ENCODE measurements at regions not wholly inside any gene's neighbourhood (a gene's known extent, or its start where the extent isn't known, plus 50 kb on each side); places are given as distances from the start of the nearest gene placed in this dataset.

DNA sequence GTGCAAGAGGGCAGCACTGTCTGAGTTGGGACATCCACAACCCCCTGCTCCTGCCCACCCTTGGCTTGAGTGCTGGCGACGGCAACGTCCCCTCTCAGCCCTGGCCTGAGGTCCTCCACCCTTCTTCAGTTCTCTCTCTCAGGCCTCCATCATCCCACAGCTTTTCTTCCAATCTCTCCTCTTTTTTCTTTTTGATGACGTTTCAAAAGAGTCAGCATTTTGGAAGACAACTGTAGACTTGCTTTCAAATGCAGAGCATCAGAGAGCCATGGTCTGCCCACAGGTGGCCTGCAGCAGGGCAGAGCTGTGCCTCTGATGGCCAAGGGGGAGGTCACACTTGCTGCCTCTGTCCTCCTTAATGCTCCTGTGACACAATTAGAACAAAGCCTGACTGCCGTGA lies 775.4 kb downstream of the KCNJ18 start:
- peaks cover 12% of the 10 kb centered on the region for H3K27me3 Mint-ChIP-seq (ENCODE audit: low read depth)
- peaks cover 88% of the 10 kb centered on the region for H3K9me3 Mint-ChIP-seq
- no peak for DNase-seq (ENCODE audit: low spot score)
- ChIA-PET POLR2A (no interaction called here), CTCF (no interaction called here)
- H3K27ac Mint-ChIP-seq = no peak overlapping the region
- TF ChIP-seq SMAD4 (CRISPR knock-in tag; IDR thresholded peaks at IDR 0.05) (no peak), ZNF317 (CRISPR knock-in tag; IDR thresholded peaks at IDR 0.05; ENCODE audit: borderline replicate concordance, low read depth) (no peak), ZNF219 (CRISPR knock-in tag; IDR thresholded peaks at IDR 0.05; ENCODE audit: borderline replicate concordance) (no peak), FOXP1 (CRISPR knock-in tag; IDR thresholded peaks at IDR 0.05; ENCODE audit: borderline replicate concordance) (no peak), GRHL2 (CRISPR knock-in tag; IDR thresholded peaks at IDR 0.05; ENCODE audit: insufficient replicate concordance, severe bottlenecking) (no peak), GABPB1 (CRISPR knock-in tag; IDR thresholded peaks at IDR 0.05) (no peak), ESRRA (CRISPR knock-in tag; IDR thresholded peaks at IDR 0.05; ENCODE audit: borderline replicate concordance) (no peak), HMGA2 (CRISPR knock-in tag; IDR thresholded peaks at IDR 0.05) (no peak)
- TF ChIP-seq, protein P1, sequence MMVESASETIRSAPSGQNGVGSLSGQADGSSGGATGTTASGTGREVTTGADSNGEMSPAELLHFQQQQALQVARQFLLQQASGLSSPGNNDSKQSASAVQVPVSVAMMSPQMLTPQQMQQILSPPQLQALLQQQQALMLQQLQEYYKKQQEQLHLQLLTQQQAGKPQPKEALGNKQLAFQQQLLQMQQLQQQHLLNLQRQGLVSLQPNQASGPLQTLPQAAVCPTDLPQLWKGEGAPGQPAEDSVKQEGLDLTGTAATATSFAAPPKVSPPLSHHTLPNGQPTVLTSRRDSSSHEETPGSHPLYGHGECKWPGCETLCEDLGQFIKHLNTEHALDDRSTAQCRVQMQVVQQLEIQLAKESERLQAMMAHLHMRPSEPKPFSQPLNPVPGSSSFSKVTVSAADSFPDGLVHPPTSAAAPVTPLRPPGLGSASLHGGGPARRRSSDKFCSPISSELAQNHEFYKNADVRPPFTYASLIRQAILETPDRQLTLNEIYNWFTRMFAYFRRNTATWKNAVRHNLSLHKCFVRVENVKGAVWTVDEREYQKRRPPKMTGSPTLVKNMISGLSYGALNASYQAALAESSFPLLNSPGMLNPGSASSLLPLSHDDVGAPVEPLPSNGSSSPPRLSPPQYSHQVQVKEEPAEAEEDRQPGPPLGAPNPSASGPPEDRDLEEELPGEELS (CRISPR knock-in tag; IDR thresholded peaks at IDR 0.05) = no peak
- TF ChIP-seq, protein P2, sequence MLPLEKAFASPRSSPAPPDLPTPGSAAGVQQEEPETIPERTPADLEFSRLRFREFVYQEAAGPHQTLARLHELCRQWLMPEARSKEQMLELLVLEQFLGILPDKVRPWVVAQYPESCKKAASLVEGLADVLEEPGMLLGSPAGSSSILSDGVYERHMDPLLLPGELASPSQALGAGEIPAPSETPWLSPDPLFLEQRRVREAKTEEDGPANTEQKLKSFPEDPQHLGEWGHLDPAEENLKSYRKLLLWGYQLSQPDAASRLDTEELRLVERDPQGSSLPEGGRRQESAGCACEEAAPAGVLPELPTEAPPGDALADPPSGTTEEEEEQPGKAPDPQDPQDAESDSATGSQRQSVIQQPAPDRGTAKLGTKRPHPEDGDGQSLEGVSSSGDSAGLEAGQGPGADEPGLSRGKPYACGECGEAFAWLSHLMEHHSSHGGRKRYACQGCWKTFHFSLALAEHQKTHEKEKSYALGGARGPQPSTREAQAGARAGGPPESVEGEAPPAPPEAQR (CRISPR knock-in tag; IDR thresholded peaks at IDR 0.05) = no peak
- TF ChIP-seq, protein P3, sequence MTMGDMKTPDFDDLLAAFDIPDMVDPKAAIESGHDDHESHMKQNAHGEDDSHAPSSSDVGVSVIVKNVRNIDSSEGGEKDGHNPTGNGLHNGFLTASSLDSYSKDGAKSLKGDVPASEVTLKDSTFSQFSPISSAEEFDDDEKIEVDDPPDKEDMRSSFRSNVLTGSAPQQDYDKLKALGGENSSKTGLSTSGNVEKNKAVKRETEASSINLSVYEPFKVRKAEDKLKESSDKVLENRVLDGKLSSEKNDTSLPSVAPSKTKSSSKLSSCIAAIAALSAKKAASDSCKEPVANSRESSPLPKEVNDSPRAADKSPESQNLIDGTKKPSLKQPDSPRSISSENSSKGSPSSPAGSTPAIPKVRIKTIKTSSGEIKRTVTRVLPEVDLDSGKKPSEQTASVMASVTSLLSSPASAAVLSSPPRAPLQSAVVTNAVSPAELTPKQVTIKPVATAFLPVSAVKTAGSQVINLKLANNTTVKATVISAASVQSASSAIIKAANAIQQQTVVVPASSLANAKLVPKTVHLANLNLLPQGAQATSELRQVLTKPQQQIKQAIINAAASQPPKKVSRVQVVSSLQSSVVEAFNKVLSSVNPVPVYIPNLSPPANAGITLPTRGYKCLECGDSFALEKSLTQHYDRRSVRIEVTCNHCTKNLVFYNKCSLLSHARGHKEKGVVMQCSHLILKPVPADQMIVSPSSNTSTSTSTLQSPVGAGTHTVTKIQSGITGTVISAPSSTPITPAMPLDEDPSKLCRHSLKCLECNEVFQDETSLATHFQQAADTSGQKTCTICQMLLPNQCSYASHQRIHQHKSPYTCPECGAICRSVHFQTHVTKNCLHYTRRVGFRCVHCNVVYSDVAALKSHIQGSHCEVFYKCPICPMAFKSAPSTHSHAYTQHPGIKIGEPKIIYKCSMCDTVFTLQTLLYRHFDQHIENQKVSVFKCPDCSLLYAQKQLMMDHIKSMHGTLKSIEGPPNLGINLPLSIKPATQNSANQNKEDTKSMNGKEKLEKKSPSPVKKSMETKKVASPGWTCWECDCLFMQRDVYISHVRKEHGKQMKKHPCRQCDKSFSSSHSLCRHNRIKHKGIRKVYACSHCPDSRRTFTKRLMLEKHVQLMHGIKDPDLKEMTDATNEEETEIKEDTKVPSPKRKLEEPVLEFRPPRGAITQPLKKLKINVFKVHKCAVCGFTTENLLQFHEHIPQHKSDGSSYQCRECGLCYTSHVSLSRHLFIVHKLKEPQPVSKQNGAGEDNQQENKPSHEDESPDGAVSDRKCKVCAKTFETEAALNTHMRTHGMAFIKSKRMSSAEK (CRISPR knock-in tag; IDR thresholded peaks at IDR 0.05; ENCODE audit: borderline replicate concordance) = no peak
- H3K36me3 Mint-ChIP-seq = peaks cover 75% of the 10 kb centered on the region
- ATAC-seq = no peak
- no peaks in the 10 kb centered on the region for H3K4me1 Mint-ChIP-seq
- no peak overlapping the region for H3K4me3 Mint-ChIP-seq

DNA sequence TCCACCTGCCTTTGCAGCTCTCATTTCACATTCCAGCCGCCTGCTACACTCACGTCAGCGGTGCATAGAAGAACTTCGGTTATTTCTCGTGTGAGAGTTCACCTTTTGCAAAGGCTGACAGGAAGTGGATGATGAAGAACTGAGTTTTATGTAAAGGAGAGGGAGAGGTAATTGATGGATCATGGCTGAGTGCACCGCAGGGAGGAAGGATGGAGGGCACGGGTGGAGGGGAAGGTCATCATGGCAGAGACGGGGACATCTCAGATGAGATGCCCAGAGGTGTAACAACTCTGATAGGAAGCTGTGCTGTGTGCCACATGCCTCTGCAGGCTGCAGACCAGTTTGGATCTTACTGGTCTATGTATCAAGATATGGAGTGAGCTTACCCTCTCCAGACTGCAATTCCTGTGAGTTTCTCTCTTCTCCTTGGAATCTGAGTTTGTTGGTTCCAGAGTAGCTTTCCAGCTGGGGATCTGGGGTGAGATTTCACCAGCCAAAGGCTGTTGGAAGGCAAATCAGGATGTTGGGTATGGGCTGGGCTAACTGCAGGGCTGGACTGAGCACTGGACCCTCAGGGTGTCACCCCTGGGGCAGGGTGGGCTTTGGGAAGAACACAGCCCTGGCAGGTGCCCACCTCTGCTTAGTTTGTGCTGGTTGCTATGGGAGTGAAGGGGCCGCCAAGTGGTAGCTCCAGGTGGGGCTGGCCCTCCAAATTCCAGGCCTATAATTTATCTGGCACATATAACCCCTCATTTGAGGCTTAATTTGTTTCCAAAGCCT lies 777.0 kb downstream of the KCNJ18 start:
- CTCF ChIA-PET = no interaction called here
- peaks cover 81% of the 10 kb centered on the region for H3K9me3 Mint-ChIP-seq
- ATAC-seq (no peak), DNase-seq (ENCODE audit: low spot score) (no peak)
- H3K36me3 Mint-ChIP-seq = peaks cover 64% of the 10 kb centered on the region
- H3K27me3 Mint-ChIP-seq (ENCODE audit: low read depth) = peaks cover 9% of the 10 kb centered on the region
- TF ChIP-seq SMAD3 (CRISPR knock-in tag; IDR thresholded peaks at IDR 0.05; ENCODE audit: borderline replicate concordance) (no peak), ETV6 (CRISPR knock-in tag; IDR thresholded peaks at IDR 0.05) (no peak), PRRX2 (CRISPR knock-in tag; IDR thresholded peaks at IDR 0.05) (no peak), MYBL2 (CRISPR knock-in tag; IDR thresholded peaks at IDR 0.05) (no peak), TCF7 (CRISPR knock-in tag; IDR thresholded peaks at IDR 0.05; ENCODE audit: low read depth) (no peak), GTF2I (CRISPR knock-in tag; conservative IDR thresholded peaks at IDR 0.05) (no peak), SMAD4 (CRISPR knock-in tag; IDR thresholded peaks at IDR 0.05) (no peak)
- TF ChIP-seq, protein P4, sequence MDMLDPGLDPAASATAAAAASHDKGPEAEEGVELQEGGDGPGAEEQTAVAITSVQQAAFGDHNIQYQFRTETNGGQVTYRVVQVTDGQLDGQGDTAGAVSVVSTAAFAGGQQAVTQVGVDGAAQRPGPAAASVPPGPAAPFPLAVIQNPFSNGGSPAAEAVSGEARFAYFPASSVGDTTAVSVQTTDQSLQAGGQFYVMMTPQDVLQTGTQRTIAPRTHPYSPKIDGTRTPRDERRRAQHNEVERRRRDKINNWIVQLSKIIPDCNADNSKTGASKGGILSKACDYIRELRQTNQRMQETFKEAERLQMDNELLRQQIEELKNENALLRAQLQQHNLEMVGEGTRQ (CRISPR knock-in tag; IDR thresholded peaks at IDR 0.05) = no peak
- TF ChIP-seq, protein P5, sequence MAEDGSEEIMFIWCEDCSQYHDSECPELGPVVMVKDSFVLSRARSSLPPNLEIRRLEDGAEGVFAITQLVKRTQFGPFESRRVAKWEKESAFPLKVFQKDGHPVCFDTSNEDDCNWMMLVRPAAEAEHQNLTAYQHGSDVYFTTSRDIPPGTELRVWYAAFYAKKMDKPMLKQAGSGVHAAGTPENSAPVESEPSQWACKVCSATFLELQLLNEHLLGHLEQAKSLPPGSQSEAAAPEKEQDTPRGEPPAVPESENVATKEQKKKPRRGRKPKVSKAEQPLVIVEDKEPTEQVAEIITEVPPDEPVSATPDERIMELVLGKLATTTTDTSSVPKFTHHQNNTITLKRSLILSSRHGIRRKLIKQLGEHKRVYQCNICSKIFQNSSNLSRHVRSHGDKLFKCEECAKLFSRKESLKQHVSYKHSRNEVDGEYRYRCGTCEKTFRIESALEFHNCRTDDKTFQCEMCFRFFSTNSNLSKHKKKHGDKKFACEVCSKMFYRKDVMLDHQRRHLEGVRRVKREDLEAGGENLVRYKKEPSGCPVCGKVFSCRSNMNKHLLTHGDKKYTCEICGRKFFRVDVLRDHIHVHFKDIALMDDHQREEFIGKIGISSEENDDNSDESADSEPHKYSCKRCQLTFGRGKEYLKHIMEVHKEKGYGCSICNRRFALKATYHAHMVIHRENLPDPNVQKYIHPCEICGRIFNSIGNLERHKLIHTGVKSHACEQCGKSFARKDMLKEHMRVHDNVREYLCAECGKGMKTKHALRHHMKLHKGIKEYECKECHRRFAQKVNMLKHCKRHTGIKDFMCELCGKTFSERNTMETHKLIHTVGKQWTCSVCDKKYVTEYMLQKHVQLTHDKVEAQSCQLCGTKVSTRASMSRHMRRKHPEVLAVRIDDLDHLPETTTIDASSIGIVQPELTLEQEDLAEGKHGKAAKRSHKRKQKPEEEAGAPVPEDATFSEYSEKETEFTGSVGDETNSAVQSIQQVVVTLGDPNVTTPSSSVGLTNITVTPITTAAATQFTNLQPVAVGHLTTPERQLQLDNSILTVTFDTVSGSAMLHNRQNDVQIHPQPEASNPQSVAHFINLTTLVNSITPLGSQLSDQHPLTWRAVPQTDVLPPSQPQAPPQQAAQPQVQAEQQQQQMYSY (CRISPR knock-in tag; IDR thresholded peaks at IDR 0.05) = no peak
- TF ChIP-seq, protein P6, sequence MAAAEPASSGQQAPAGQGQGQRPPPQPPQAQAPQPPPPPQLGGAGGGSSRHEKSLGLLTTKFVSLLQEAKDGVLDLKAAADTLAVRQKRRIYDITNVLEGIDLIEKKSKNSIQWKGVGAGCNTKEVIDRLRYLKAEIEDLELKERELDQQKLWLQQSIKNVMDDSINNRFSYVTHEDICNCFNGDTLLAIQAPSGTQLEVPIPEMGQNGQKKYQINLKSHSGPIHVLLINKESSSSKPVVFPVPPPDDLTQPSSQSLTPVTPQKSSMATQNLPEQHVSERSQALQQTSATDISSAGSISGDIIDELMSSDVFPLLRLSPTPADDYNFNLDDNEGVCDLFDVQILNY (CRISPR knock-in tag; IDR thresholded peaks at IDR 0.05) = no peak
- no peak overlapping the region for H3K4me3 Mint-ChIP-seq
- H3K4me1 Mint-ChIP-seq = no peaks in the 10 kb centered on the region
- no peak overlapping the region for H3K27ac Mint-ChIP-seq
- POLR2A ChIA-PET = no interaction called here

Data from WTC11 (cell line).